Esophagus muscularis mucosa (tissue), 4 donors: ENCODE measurements at regions not wholly inside any gene's neighbourhood (a gene's known extent, or its start where the extent isn't known, plus 50 kb on each side); places are given as distances from the start of the nearest gene placed in this dataset.
"Not testable (repeated sequence)": the region's sequence is repeated elsewhere in the genome, so short reads cannot be mapped to it uniquely, and the experiment has no call there.

Experiments used
- DNase-seq: peaks from one replicate; pipeline ENCODE4 v3.0.0-alpha.2; 2017; ENCODE audit errors: extremely low spot score
- H3K27ac ChIP-seq, 4 donors: fragments of 200-600 bp; sonication (generic); replicated peaks in 1 of 4; 1 replicate in 3 of 4; 2 replicates in 1 of 4; pipeline ENCODE4 v1.5.1; 2016 to 2019; ENCODE audit warnings: mild to moderate bottlenecking in 1 of 4
- H3K27me3 ChIP-seq, 4 donors: fragments of 200-600 bp; sonication (generic); one replicate each; pipeline versions ENCODE4 v1.5.1 to v1.6.0; 2016 to 2019
- H3K36me3 ChIP-seq, 4 donors: fragments of 200-600 bp; sonication (generic); one replicate each; pipeline ENCODE4 v1.5.1; 2016 to 2019
- H3K4me1 ChIP-seq, 4 donors: fragments of 200-600 bp; sonication (generic); one replicate each; pipeline ENCODE4 v1.5.1; 2016 to 2019
- H3K4me3 ChIP-seq, 4 donors: fragments of 200-600 bp; sonication (generic); 1 replicate in 2 of 4; 2 replicates in 2 of 4; pipeline ENCODE4 v1.5.1; 2016 to 2019; ENCODE audit warnings: mild to moderate bottlenecking in 4 of 4, moderate library complexity in 1 of 4
- H3K9me3 ChIP-seq, 4 donors: fragments of 200-600 bp; sonication (generic); 1 replicate in 3 of 4; 2 replicates in 1 of 4; pipeline ENCODE4 v1.5.1; 2016 to 2019
- EP300 ChIP-seq: sonication (generic); formaldehyde crosslinking; IDR thresholded peaks from one replicate; pipeline ENCODE4 v1.6.1; 2017; ENCODE audit warnings: antibody characterized with exemption
- POLR2A ChIP-seq: fragments of 450-650 bp; IDR thresholded peaks from one replicate; pipeline ENCODE4 v1.6.1; 2017; ENCODE audit warnings: antibody characterized with exemption, moderate library complexity, mild to moderate bottlenecking, low read depth
- POLR2AphosphoS5 ChIP-seq, 2 donors: sonication (generic); formaldehyde crosslinking; IDR thresholded peaks; one replicate each; pipeline ENCODE4 v1.6.1; 2017; ENCODE audit warnings: antibody characterized with exemption in 2 of 2
- WGBS: methylation state at CpG from one replicate; pipeline ENCODE4 v1.1.5; 2018; 5-methylcytosine and 5-hydroxymethylcytosine counted together
- intact Hi-C: fragments of 100-400 bp; cut with DNase I; formaldehyde crosslinking; loops from one replicate; pipeline ENCODE4 v1.15.1; 2023
- TF ChIP-seq, protein P1 (sequence below), 3 experiments: fragments of 200-600 bp in 2 of 3; fragments of 450-650 bp in 1 of 3; sonication (generic) in 2 of 3; IDR thresholded peaks; one replicate each; pipeline ENCODE4 v1.5.1; 2017 to 2019; ENCODE audit warnings: antibody characterized with exemption in 3 of 3, mild to moderate bottlenecking in 2 of 3, moderate library complexity in 1 of 3

DNA sequence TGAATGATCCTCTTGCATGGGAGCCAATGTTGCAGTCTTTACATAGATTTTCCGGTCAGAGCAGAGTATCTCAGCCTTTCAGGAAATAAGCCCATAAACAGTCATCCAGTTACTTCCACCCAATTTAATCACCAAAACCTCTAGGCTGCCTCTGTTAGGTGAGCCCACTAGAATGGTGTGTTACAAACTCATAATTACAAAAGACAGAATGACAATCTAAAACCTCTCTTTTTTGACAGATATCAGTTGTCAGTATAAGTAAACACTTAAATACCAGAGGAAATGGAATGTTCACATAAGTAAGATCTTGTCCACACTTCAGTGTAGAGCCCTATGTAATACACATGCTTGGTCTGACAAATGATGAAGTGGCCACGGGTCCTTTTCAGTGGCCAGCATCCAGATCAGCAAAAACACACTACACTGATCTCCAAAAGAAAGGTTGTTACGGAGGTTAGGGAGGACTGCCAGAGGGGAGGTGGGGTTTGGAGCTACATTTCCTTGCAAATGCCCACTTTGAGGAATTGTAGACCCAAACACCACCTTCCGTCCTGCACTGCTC is 71.3 kb upstream of the FBXO28 start:
- TF ChIP-seq, protein P1, sequence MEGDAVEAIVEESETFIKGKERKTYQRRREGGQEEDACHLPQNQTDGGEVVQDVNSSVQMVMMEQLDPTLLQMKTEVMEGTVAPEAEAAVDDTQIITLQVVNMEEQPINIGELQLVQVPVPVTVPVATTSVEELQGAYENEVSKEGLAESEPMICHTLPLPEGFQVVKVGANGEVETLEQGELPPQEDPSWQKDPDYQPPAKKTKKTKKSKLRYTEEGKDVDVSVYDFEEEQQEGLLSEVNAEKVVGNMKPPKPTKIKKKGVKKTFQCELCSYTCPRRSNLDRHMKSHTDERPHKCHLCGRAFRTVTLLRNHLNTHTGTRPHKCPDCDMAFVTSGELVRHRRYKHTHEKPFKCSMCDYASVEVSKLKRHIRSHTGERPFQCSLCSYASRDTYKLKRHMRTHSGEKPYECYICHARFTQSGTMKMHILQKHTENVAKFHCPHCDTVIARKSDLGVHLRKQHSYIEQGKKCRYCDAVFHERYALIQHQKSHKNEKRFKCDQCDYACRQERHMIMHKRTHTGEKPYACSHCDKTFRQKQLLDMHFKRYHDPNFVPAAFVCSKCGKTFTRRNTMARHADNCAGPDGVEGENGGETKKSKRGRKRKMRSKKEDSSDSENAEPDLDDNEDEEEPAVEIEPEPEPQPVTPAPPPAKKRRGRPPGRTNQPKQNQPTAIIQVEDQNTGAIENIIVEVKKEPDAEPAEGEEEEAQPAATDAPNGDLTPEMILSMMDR (IDR thresholded peaks at IDR 0.05) = no peak
- TF ChIP-seq EP300 = no peak
- TF ChIP-seq POLR2A = no peak
- TF ChIP-seq POLR2AphosphoS5 (IDR thresholded peaks at IDR 0.05) = no peak
- H3K4me1 ChIP-seq = no peaks in the 10 kb centered on the region
- H3K27ac ChIP-seq = no peak overlapping the region
- 47% methylated on average over 4 of the region's 4 CpGs for WGBS
- intact Hi-C loops = no loop called here
- H3K9me3 ChIP-seq = no peaks in the 10 kb centered on the region
- H3K36me3 ChIP-seq = no peaks in the 10 kb centered on the region
- peaks cover 0 to 17% (median 0%) of the 10 kb centered on the region in 4 donors for H3K27me3 ChIP-seq
- no peak overlapping the region for H3K4me3 ChIP-seq
- DNase-seq = no peak

DNA sequence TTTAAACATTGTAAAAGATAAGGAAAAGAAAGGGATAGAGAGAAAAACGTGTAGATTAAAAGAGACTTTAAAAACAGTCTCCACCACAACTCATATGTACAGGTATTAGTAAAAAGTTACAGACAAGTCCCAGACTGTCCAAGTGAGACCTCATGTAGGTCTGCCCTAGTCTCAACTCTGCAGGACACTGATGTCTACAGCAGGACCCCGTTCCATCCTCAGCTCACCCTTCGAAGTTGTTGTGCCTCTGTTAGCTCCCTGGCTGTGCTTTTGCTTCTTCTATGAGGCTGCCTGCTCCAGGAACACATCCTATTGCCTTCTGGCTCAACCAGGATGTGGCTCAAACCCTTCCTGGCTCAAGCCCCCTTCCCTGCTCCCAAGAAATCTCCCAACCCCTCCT is 72.9 kb upstream of the FBXO28 start:
- peaks cover 0 to 20% (median 0%) of the 10 kb centered on the region in 4 donors for H3K27me3 ChIP-seq
- 63% methylated on average over 3 of the region's 3 CpGs for WGBS
- no peak overlapping the region for H3K27ac ChIP-seq
- no peak overlapping the region for H3K4me3 ChIP-seq
- DNase-seq = no peak
- intact Hi-C loops = no loop called here
- no peaks in the 10 kb centered on the region for H3K9me3 ChIP-seq
- H3K4me1 ChIP-seq = no peaks in the 10 kb centered on the region
- H3K36me3 ChIP-seq = no peaks in the 10 kb centered on the region
- no peak for TF ChIP-seq EP300

DNA sequence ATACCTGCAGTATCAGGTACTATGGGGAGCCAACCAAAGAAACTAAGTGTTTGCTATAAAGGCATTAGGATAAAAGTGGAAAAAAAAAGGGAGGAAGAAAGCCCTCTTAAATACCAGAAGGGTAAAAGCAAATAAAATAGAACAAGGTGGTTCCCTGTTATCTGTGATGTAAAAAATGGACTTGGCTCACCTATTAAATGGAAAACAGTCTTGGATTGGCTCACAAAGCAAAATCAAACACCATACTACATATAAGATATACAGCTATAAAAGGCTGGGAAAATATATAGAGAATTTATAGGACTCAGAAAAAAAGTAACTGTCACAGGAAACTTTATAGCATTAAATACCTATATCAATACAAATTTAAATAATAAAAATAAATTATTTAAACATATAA is 73.5 kb upstream of the FBXO28 start:
- H3K36me3 ChIP-seq, H3K27ac ChIP-seq, H3K4me3 ChIP-seq, H3K9me3 ChIP-seq, intact Hi-C loops, DNase-seq, H3K4me1 ChIP-seq: not testable (repeated sequence)
- H3K27me3 ChIP-seq = peaks cover 0 to 20% (median 0%) of the 10 kb centered on the region in 4 donors

DNA sequence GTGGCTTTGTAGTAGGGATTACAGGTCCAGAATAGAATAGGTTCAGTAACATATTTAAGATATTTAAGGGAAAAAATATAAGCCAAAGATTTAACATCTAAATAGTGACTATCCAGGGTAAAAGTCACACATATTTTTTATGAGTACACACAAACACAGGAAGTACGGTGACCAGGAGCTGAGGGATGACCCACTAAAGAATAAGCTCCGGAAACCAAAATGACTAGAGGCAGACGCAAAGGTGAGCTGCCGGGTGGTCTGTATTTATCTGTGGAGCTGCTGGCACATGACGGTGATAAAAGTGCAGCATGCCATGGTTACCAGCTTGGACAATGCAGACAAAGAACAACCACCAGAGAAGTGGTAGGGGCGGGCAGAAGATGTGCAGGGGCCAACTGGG is 73.9 kb upstream of the FBXO28 start:
- peaks cover 0 to 20% (median 0%) of the 10 kb centered on the region in 4 donors for H3K27me3 ChIP-seq
- H3K4me1 ChIP-seq, DNase-seq, intact Hi-C loops, H3K36me3 ChIP-seq, H3K9me3 ChIP-seq, H3K4me3 ChIP-seq, H3K27ac ChIP-seq: not testable (repeated sequence)
- WGBS = 76% methylated on average over 5 of the region's 6 CpGs

DNA sequence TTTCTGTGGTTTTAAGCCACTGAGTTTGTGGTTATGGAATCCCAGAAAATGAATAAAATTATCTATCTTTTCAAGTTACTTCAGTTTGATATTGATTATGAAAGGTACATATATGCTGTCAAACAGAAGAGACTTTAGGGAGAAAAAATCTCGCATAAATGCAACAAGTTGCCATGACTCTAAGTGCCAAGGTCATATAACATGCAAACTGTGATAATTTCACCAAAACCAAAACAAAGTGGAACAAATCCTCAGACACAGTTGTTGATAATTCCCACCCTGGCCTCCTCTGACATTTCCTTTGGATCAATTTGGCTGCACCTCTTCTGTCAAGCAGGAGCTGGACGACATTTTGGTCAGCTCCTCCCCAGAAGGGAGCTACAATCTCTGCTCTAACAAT is 75.1 kb upstream of the FBXO28 start:
- H3K4me3 ChIP-seq, H3K4me1 ChIP-seq, intact Hi-C loops, H3K9me3 ChIP-seq, H3K27ac ChIP-seq, DNase-seq, H3K36me3 ChIP-seq: not testable (repeated sequence)
- peaks cover 0 to 20% (median 0%) of the 10 kb centered on the region in 4 donors for H3K27me3 ChIP-seq
- 70% methylated on average over 2 of the region's 2 CpGs for WGBS

DNA sequence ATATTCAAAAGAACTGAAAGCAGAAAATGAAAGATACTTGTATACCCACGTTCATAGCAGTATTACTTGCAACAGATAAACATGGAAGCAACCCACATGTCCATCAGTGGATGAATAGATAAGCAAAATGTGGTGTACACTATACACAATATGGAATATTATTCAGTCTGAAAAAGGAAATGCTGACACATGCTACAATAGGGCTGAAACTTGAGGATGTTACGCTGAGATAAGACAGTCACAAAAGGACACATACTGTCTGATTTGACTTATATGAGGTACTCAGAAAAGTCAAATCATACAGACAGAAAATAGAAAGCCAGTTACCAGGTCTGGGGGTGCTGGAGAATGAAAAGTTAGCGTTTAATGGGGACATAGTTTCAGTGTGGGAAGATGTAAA is 76.5 kb upstream of the FBXO28 start:
- H3K27ac ChIP-seq, H3K36me3 ChIP-seq, DNase-seq, H3K4me1 ChIP-seq, H3K4me3 ChIP-seq, intact Hi-C loops, H3K9me3 ChIP-seq: not testable (repeated sequence)
- H3K27me3 ChIP-seq = peaks cover 0 to 16% (median 0%) of the 10 kb centered on the region in 4 donors
- WGBS = 66% methylated on average over 2 of the region's 3 CpGs

DNA sequence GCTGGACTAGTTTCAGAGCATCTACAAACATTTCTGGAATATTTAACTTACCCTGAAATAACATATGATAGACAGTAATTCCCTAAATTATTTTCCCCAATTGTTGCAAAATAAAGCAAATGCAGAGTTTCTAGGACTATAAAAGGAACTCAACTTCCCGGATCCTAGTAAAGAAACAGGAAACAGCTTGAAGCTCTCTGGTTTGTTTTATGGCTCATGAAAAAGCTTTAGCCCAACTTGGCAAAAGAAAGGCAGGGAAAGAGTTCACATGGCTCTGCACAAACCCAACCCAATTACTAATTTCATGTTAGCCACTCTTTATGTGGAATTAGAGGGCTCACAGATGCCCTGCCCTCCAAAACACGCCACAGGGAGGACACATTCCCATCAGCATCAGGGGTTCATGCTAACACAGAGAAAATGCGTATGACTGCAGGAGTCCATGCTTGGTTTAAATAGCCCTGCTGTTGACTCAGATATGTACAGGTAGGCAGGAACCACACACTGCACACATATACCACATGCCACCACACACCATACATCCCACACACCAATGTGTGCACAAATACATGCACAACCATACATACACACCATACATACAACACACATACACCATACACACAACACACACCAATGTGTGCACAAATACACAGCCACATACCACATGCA is 81.2 kb upstream of the FBXO28 start:
- H3K4me1 ChIP-seq, DNase-seq, intact Hi-C loops, H3K27ac ChIP-seq, H3K36me3 ChIP-seq, H3K9me3 ChIP-seq, H3K27me3 ChIP-seq, H3K4me3 ChIP-seq: not testable (repeated sequence)
- WGBS = no CpG with 5 or more reads among the region's 3 CpGs

DNA sequence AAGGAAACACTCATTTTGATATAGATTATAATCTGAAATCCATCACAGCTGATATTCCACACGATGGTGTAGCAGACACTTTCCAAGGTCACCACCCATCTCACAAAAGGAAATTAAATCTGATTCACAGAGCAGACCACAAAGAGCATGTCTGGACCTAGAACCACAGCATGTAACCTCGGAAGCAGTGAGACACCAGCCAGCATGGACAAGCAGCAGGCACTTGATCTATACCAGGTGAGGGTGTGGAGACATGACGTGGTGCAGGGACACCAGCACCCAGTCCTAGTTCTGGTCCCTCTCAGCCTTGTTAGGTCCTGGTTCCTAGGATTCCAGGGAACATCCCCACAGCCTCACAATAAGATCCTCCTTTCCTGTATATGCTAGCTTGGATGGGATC is 81.9 kb upstream of the FBXO28 start:
- WGBS = no CpG with 5 or more reads among the region's 3 CpGs
- intact Hi-C loops = not testable (repeated sequence)

DNA sequence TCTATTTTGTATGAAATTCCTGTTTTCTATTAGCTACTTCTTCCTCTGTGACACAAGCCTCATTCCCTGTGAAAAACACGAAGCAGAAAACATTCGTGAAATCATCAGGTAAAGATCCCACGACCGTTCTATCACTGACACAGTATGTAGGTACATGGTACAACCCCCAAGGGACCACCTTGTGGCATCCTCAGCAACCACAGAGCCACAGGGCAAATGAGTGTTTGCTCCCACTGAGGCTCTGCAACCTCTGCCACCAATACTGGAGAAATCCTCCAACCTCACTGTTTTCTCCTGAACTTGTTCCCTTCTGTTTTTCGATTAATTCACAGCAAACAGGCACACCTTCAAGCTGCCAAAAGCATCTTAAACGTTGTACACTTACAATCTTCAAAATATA is 83.7 kb upstream of the FBXO28 start:
- 81% methylated on average over 6 of the region's 6 CpGs for WGBS
- not testable (repeated sequence) for H3K27me3 ChIP-seq

More for the DNA sequence above, 81.9 kb upstream of the FBXO28 start:
- H3K27ac ChIP-seq, DNase-seq, H3K36me3 ChIP-seq, H3K4me1 ChIP-seq, H3K9me3 ChIP-seq, H3K27me3 ChIP-seq, H3K4me3 ChIP-seq: not testable (repeated sequence)

DNA sequence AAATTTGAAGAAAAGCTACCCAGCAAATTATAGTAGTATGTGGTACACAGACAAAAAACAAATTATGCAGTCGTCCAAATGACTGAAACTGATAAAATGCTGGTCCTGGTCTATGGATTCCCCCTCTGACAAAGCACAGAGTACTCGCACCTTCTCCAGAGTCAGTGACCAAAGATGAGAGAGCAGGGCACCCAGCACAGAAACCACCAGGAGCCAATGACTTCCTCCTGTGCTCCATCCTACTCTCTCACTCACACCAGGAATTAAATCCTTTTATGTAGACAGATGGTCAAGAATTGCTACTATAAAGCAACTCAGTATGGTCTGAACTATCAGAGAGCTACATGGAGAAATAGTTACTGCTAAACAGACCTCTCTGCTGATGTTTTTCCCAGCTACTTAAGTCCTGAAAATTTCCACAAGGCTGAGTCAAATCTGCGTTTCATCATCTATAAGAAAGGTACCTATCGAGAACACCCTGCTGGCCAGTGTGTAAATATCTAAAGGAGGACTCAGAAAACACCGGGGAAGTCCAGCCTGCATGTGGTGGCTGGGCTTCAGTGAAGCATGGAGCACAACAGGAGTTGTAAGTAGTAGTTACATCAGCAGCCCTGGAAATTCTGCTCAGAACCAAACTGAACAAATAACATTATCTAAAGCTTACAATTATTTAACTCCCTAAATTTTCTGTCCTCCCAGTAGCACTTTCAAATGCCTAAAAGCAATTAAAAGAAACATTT is 84.5 kb upstream of the FBXO28 start:
- H3K4me1 ChIP-seq, intact Hi-C loops, H3K4me3 ChIP-seq, H3K36me3 ChIP-seq, DNase-seq, H3K27ac ChIP-seq, H3K27me3 ChIP-seq, H3K9me3 ChIP-seq: not testable (repeated sequence)
- WGBS = 60% methylated on average over 3 of the region's 5 CpGs

More for the DNA sequence above, 83.7 kb upstream of the FBXO28 start:
- H3K4me1 ChIP-seq, H3K27ac ChIP-seq, H3K9me3 ChIP-seq, H3K4me3 ChIP-seq, intact Hi-C loops, H3K36me3 ChIP-seq, DNase-seq: not testable (repeated sequence)

DNA sequence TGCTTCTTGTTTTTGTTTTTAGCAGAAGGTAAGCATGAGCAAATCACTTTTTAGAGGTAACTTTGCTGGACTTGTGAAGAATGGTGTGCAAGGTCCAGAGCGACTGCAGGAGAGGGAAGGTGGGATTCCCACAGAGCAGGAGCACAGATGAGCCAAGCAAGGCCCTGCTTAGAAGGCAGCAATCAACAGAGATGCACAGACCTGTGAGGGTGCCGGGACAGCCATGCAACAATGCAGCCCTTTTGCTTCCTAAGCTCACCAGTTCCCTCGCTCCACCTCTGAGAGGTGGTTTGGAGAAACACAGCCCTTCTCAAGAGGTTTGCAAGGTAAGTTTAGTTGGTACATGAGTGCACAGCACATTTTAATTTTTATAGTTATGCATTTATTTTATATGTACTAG is 85.1 kb upstream of the FBXO28 start:
- 60% methylated on average over 1 of the region's 3 CpGs for WGBS
- DNase-seq, H3K27ac ChIP-seq, H3K4me1 ChIP-seq, H3K36me3 ChIP-seq, intact Hi-C loops, H3K4me3 ChIP-seq, H3K9me3 ChIP-seq, H3K27me3 ChIP-seq: not testable (repeated sequence)
